Tibial nerve (tissue), 3 donors: ENCODE measurements at regions not wholly inside any gene's neighbourhood (a gene's known extent, or its start where the extent isn't known, plus 50 kb on each side); places are given as distances from the start of the nearest gene placed in this dataset.

Source experiments
- POLR2A ChIP-seq, 2 donors: fragments of 450-650 bp; IDR thresholded peaks; one replicate each; pipeline ENCODE4 v1.6.1; 2017; ENCODE audit warnings: antibody characterized with exemption in 2 of 2, mild to moderate bottlenecking in 2 of 2, moderate library complexity in 2 of 2
- TF ChIP-seq, protein P1 (sequence below), 5 experiments: fragments of 200-600 bp in 3 of 5; fragments of 450-650 bp in 2 of 5; sonication (generic) in 3 of 5; IDR thresholded peaks; one replicate each; pipeline ENCODE4 v1.5.1; 2016 to 2019; ENCODE audit warnings: antibody characterized with exemption in 5 of 5, mild to moderate bottlenecking in 3 of 5, moderate library complexity in 2 of 5

DNA sequence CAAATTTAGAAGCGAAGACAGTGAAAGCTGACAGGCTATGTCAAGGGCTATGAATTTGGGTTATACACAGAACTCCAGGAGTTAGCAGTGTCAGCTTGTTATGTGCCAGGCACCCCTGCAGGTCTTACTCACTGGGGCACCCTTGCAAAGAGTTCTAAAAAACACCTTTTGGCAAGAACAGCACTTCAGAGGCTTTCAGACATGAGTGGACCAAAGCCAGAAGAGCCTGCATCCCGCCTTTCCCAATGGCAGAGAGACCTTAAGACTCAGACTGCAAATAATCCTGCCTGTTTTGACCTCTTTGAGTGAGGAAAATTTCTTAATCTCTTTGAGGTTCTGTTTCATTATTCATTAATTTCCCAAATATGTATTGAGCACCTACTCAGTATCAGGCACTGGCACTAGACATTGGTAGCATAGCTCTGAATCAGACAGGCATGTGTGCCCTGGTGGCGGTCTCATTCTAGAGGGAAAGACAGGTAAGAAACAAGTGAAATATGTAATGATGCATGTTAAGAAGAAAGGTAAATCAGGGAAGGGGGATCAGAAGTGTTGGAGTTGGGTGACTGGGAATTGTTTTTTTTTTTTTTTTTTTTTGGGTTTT is 280.0 kb downstream of the KBTBD8 start:
- TF ChIP-seq, protein P1, sequence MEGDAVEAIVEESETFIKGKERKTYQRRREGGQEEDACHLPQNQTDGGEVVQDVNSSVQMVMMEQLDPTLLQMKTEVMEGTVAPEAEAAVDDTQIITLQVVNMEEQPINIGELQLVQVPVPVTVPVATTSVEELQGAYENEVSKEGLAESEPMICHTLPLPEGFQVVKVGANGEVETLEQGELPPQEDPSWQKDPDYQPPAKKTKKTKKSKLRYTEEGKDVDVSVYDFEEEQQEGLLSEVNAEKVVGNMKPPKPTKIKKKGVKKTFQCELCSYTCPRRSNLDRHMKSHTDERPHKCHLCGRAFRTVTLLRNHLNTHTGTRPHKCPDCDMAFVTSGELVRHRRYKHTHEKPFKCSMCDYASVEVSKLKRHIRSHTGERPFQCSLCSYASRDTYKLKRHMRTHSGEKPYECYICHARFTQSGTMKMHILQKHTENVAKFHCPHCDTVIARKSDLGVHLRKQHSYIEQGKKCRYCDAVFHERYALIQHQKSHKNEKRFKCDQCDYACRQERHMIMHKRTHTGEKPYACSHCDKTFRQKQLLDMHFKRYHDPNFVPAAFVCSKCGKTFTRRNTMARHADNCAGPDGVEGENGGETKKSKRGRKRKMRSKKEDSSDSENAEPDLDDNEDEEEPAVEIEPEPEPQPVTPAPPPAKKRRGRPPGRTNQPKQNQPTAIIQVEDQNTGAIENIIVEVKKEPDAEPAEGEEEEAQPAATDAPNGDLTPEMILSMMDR (IDR thresholded peaks at IDR 0.05), result no peak
- TF ChIP-seq POLR2A (IDR thresholded peaks at IDR 0.05), result no peak
